IPS DF 19.7 (cell line): ENCODE measurements at regions not wholly inside any gene's neighbourhood (a gene's known extent, or its start where the extent isn't known, plus 50 kb on each side); places are given as distances from the start of the nearest gene placed in this dataset.
"Not testable (repeated sequence)": the region's sequence is repeated elsewhere in the genome, so short reads cannot be mapped to it uniquely, and the experiment has no call there.

Source experiments
- DNase-seq: peaks from one replicate; pipeline ENCODE4 v3.0.0-alpha.2; 2013; ENCODE audit warnings: low read depth, low spot score

DNA sequence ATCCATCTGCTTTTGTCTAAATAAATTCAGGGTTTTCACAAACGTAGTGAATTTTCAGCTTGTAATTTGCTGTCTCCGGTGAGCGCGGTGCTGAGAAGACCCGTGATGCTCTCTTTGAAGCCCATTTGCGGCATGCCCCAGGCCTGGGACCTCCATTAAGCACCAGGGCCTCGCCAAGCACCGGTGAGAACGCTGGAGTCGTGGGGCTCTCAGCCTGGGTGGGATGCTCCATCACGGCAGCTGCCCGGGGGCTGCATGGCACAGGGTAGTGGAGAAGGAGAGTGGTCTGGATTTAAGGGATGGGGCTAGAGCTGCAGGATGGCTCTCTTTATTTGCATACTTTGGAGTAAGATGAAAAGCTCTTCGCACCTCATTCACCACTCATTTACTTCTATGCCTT lies 248.7 kb downstream of the ABCC12 start:
- no peak for DNase-seq

DNA sequence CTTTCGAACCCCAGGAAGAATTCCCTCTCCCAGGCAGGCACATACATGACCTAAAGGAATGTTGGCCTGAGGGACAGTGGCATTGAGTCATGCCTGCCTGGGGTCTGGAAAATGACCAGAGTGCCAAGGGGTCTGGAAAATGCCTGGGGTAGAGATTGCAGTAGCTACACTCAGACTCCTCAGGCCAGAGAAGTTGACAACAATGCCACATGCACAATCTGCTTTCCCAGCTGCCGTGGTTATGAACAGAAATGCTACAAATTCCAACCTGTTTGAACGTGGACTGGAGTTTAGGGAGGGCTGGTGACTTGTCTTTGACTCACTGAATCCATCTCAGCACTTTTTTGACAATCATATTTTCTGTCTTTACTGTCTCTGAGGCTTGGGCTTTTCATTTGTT lies 250.0 kb downstream of the ABCC12 start:
- no peak for DNase-seq

DNA sequence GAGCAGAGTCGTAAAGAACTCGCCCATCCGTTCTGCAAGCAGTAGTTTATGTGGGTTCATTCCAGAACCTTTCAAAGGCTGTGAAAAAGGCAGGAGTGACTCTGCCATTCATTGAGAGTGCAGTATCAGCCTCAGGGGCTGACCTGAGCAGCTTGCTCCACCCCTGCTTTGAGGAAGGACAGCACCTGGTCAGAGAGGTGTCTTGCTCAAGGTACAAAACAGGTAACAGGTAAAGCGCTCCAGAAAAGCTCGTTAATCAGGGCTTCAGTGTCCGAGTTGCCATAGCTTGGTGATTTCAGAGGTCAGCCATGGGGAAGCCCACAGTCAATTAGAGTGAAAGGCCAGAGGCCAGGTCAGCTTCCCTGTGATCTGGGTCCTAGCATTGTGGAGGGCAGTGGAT lies 251.1 kb downstream of the ABCC12 start:
- DNase-seq, result no peak

DNA sequence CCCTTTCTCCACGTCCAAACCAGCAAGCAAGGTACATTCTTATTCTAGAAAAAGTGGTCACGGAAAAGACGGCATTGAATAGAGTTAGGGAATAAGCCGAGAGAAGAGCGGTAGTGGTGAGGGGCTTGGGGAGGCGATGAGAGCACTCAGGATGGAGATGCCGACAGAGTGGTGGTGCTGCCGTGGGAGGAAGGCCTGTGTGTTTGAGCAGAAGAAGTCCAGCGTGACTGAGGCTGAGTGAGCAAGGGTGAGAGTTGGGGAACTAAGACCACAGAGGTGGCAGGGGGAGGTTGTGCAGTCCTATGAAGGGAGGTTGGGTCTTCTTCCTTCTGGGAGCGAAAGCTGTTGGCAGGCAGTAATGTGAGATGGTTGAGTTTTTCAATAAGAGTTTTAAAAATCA lies 252.3 kb downstream of the ABCC12 start:
- no peak for DNase-seq

DNA sequence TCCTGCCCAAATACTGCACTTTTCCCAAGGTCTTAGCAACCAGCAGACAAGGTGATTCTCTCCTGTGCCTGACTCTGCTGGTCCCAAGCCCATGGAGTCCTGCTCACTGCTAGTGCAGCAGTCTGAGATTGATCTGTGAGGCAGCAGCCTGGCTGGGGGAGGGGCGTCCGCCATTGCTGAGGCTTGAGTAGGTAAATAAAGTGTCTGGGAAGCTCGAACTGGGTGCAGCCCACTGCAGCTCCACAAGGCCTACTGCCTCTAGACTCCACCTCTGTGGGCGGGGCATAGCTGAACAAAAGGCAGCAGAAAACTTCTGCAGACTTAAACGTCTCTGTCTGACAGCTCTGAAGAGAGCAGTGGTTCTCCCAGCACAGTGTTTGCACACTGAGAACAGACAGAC lies 258.7 kb downstream of the ABCC12 start:
- DNase-seq, result not testable (repeated sequence)

DNA sequence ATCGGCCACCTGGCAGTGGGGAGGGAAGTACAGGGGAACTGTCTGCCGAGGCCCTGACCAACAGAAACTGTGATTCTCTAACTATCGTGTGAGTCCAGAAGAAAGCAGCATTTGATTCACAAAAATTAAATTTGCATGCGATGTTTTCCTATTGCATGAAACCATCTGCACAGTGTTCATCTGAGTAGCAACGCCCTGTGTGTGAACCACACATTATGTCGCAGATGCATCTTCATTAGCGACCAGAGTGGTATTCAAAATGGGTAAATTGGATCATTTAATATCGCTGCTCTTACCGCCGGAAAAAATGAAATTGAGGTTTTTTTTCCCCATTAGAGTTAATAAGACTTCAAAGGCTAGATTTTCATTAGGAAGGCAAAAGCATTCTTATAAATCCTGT lies 260.6 kb downstream of the ABCC12 start:
- no peak for DNase-seq

DNA sequence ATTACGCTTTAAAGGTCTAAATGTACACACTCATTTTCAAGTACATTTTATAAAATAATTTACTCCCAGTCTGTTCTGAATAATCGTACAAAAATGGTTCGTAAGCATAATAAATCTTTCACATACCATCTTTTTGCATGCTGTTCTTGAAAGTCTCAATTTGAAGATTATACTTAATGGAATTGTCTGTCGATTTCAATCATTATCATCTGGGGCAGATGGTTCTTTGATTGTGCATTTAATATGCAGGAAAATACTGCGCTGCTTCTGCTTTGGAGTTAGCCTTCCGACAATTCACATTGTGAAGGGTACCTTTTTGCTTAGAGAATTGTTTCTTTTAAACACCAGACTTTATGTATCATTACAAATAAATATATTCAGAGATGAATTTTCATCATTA lies 262.8 kb downstream of the ABCC12 start:
- DNase-seq, result no peak

DNA sequence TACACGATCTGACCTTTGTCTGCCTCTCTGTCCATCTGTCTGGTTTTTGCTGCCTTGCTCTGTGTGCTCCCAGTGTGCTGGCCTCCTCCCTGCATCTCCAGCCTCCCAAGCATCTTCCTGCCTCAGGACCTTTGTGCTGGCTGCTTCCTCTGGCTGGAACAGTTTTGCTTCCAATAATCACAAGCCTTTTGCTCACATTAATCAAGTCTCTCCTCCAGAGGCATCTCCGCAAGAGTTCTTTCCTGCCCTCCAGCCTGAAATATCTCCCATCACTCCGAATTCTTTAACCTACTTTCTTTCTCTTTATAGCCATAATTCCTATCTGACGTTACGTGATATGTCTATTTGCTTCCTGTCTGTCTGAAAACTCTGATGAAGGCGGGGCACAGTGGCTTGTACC lies 267.1 kb downstream of the ABCC12 start:
- no peak for DNase-seq

DNA sequence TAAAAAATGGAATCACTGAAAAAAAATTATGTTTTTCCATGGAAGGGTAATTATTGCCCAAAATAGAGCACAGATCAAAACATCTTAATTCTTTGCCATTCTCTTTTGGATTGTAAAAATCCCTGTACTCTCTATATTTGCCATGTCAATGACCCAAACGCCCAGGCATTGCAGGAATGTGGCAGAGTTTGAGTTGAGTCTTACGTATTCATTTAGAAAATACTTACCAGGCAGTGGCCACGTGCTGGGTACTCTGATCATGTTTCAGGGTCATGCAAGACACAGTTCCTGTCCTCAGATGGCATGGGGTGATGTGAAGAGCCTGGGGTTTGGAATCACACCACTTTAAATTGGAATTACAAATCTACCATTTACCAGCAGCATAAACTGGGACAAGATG lies 267.7 kb downstream of the ABCC12 start:
- DNase-seq, result no peak

DNA sequence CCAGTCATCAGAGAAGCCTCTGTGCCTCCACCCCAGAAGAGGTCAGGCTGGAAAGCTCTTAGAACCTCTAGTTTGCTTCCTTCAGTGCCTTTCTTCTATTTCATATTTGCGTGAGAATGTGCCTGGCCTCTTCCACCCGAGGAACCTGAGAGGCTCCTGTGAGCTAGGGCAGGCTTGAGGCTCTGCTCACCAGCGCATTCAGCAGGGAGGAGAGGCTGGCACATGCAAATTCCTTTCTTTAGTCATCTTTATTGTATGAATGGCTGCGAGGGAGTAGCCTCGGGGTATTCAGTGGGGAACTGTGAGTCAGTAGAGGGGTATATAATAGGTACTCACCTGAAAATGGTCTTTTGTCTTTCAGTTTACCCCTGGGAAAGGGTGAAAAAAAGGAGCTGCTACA lies 268.3 kb downstream of the ABCC12 start:
- DNase-seq, result no peak

DNA sequence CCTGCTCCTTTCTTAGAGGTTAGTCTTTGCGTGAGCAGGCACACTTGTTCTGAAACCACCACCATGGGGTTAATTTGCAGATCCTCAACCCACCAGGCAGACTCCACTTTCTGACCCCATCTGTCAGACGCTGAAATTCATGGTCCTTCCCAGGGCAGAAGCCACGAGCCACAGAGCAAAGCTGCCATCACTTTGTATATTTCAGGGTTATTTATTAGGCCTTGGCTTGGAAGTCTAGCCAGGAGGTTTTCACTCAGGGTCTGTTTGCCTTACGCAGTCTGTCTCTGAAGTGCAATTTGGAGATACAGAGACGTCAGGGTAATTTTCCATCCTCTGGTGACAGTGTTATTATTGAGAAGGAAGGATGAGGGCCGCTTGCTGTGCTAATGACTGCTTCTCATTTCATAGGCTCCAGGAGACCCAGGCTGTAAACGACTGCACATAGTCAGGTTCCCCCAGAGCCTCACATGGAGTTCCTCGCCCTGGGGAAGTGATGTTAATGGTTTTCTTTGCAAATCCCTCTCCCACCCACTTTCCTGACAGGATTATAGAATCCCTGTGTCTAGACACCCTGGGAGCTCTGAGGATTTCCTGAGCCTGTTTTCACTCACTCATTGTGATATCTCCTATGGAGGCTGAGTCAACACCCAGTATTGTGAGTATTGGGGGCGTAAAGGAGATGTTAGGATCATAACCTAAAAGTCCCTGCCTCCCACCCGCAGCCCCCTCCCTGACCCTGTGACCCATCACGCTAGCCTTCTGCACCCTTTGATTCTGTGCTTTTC lies 269.0 kb downstream of the ABCC12 start:
- no peak for DNase-seq

DNA sequence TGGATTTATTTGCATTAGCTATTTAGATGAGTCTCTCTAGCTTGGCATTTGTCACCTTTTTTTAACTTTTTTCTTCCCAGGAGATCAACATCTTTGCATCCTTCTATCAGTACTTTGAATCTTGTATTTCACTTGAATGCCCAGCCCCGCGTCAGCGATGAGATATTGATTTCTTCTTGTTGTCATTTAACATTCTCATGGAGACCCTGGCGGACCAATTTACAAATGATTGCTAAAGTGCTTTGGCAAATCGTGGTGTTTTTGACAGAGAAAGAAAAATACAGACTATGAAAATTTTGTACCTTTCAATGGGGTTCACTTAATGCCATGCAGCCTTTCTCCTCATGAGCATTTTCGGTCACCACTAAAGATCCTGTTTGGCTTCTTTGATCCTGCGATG lies 269.7 kb downstream of the ABCC12 start:
- DNase-seq, result no peak

DNA sequence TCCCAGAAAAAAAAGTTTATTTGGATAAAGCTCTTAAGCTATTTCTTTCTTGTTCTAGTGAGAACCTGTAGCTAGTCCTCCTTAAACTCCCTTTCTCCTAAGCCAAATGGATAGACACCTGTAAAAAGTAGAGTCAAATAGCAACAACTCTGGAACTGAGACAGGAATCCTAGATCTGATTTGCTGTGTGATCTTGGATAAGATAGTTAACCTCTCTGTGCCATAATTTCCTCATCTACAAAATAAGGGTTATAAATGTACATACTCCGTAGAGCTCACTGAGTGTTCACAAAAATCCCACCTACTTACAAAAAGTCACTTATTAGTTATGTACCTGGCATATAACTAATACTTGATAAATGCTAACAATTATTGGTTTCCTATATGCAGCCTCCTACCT lies 270.3 kb downstream of the ABCC12 start:
- DNase-seq, result no peak

DNA sequence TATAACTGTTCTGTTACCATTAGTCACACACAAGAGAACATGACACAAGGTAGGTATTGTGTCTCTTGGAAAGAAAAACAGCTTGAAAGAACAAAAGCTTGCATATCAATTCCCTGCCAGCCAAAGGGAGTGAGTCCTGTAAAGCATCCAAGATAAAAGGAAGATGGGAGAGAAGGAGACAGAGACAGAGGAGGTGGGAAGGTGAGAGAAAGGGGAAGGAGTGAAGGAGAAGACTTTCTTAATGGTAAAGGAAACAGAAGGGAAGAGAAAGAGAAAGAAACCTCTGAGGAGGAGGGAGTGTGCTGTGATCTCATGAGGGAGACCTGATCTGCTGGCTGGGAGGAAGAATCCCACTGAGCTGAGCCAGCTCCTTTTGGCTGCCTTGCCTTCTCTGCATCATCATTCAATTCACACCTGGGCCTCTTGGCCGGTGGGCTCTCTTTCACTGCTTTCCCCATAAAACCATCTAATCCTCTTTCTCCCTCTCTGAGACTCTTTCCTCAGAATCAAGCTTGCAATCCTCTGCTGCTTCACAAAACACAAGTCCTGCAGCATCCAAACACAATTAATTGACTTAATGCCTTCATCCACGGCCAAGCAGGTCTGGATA lies 271.6 kb downstream of the ABCC12 start:
- DNase-seq, result no peak

DNA sequence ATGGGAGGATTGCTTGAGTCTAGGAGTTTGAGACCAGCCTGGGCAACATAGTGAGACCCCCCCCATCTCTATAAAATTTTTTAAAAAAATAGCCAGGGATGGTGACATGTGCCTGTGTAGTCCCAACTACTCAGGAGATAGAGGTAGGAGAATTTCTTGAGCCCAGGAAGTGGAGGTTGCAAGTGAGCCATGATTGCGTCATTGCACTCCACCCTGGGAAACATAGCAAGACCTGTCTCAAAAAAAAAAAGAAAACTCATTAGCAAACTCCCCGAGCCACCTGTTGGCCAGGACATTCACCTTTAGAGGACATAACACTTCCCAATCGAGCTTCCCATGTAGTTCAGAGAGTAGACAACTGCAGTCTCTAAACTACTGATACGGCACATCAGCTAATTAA lies 274.2 kb downstream of the ABCC12 start:
- DNase-seq, result no peak

DNA sequence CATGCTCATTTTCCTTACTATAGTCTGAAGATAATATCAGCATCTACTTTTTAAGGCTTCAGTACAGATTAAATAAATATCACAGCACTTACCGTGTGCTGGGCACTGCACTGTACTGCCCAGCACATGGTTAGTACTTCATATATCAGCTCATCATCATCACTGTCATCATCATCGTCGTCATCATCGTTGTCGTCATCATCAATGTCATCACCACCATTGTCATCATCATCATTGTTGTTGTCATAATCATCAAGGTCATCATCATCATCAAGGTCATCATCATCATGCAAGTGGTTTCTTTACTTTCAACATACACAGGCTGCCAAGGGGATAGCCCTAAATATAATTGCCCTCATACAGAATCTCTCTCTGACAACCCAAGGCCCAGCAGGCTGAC lies 275.1 kb downstream of the ABCC12 start:
- no peak for DNase-seq

DNA sequence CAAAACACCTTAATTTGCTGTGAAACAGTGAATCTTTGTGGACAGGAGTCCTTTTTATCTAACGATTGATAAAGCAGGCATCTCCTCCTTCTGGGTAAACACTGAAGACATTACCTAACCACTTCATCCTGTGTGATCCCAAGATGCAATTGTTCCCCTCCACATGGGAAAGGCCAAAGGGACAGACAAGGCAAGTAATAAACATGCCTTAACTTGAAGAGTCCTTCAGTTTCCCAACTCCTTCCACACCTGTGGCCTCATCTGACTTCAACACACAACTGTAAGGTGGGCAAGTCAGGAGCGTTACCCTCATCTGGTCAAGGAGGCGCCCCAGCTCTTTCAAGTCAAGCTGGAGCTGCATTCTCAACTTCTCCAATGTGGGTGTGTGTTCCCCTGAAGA lies 278.6 kb downstream of the ABCC12 start:
- DNase-seq, result no peak

DNA sequence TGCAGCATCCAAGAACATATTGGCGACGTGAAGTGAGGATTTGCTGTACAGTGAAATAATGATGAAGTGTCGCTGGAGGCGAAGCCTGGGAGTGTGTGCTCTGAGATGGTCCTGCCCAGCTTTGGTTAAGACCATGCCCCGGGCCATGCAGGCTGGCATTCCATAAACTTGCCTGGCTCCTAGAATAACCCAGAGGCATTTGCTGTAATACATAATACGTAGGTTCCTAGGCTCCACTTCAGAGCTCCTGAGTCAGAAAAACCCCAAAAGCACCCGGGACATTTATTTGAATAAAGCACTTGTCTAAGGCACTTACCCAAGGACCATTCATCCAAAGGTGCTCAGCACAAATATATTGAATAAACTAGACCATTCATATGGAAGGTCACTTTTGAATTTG lies 279.3 kb downstream of the ABCC12 start:
- no peak for DNase-seq

DNA sequence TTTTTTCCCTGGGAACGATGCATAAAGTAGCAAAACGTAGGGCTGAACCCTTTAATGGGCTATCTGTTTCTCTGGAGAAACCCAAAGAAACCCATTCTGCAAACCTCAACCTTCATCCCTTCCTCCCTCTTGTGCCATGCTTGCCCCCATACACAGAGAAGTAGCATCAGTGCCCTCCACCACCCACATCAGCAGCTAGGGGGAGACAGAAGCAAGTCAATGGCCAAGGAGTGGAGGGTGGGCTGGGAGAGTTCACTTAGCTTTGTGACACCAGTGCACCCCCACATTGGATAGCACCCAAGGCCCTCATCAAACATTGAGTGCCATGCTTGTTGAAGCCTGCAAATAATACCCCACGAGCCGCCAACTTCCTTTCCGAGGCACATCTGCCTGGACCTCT lies 282.4 kb downstream of the ABCC12 start:
- DNase-seq, result no peak

DNA sequence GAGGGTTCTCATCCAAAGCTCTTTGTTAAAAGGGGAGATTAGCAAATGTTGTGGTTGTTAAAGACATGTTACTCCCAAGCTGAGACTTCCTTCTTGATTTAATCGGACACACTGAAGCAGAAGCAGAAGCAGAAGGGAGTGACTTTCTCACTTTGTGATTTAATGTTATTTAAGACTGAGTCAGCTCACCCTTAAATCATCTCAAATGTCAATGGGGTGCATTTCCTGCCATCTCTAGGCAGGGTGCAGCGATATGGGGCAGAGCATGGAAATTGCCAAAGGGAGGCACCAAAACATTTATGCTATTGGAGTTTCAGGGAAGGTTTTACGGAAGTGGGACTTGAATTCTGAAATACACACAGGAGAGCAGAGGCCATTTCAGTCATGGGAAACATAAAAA lies 283.6 kb downstream of the ABCC12 start:
- no peak for DNase-seq

DNA sequence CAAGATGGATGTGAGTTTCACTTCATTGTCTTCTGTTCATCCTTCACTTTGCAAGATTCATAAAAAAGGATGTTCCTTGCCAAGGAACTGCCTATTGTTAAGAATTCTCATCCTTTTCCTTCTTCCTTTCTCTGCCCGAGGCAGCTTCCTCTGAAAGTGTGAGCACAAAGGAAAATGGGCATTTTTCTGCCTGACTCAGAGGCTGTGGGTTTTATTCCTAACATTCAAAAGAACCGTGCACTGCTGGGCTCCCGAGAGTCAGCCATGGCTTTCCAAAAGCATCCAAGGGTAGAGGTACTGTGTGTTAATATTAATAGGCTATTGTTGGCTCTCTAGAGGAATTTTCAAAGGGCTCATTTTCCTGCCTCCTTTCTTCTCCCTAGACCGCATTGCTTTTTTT lies 289.4 kb downstream of the ABCC12 start:
- DNase-seq, result no peak

DNA sequence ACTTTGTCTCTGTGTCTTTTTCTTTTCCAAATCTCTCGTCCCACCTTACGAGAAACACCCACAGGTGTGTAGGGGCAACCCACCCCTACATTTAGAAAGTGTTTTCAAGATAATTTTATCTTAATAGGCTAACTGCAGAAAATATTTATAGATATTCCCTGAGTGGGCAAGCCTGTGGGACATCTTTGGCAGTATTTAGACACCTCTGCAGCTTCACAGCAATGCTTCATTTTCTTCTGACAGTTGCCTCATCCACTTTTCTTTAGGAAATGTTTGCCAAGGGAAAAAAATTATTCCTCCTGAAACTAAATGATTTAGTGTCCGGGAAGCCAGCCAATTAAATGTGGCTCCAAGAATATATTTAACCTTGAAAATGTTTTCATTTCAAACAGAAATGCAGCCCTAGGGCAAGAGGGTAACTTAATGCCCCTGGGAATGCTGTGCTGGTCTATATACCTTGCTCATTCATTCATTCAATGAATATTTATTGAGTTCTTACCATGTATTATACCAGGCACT lies 290.4 kb downstream of the ABCC12 start:
- DNase-seq, result no peak

DNA sequence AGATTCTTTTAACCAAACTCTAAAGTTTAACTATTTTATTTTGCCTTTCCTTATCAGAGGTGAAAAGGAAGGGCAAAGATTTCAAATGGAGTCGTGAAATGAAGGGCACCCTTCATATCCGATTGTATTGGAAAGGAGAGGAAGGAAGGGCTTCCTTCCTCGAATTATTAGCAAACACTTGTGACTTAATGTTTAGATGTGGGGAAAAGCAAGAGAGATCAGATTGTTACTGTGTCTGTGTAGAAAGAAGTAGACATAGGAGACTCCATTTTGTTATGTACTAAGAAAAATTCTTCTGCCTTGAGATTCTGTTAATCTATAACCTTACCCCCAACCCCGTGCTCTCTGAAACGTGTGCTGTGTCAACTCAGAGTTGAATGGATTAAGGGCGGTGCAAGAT lies 291.5 kb downstream of the ABCC12 start:
- not testable (repeated sequence) for DNase-seq
